OCI-LY1 (cell line): ENCODE measurements at regions not wholly inside any gene's neighbourhood (a gene's known extent, or its start where the extent isn't known, plus 50 kb on each side); places are given as distances from the start of the nearest gene placed in this dataset.

Source experiments
- CTCF ChIP-seq: fragments of 200-600 bp; sonication (generic), shearing (Covaris generic); IDR thresholded peaks from 2 replicates; pipeline ENCODE4 v1.5.1; 2017; ENCODE audit warnings: mild to moderate bottlenecking, antibody characterized with exemption, low read length, moderate library complexity, mixed read lengths
- EZH2 ChIP-seq: fragments of 200-600 bp; sonication (generic), shearing (Covaris generic); IDR thresholded peaks from 2 replicates; pipeline ENCODE4 v1.8.0; 2017; ENCODE audit warnings: borderline replicate concordance, mixed run types, mild to moderate bottlenecking, antibody characterized with exemption, low read length, moderate library complexity, mixed read lengths

GRCh38 chr6:170210651-170211403 is 80.1 kb downstream of the DLL1 start:
- TF ChIP-seq CTCF: no peak
- no peak for TF ChIP-seq EZH2
